Panc1 (cell line): ENCODE measurements at regions not wholly inside any gene's neighbourhood (a gene's known extent, or its start where the extent isn't known, plus 50 kb on each side); places are given as distances from the start of the nearest gene placed in this dataset.

Source experiments
- ATAC-seq: fragments of 200-7000 bp; cut with Tn5 transposase; 2 replicates; pipeline ENCODE4 v1.9.1; 2020; ENCODE audit warnings: mild to moderate bottlenecking, moderate library complexity
- BruUV-seq: library from RNA; stranded (reverse); fragments of 400-500 nt; replicated peaks from 2 replicates; lab custom pipeline; 2021; lab: Mats Ljungman, UMichigan
- CTCF ChIA-PET: fragments of 300-600 bp; sonication (Branson Sonifier 250); formaldehyde crosslinking; loops from one replicate; lab custom pipeline; 2022; ENCODE audit warnings: antibody characterized with exemption; lab: Charles Lee
- POLR2A ChIA-PET: fragments of 300-600 bp; sonication (Branson Sonifier 250); formaldehyde crosslinking; loops from one replicate; lab custom pipeline; 2022; ENCODE audit warnings: antibody characterized with exemption; lab: Charles Lee
- DNase-seq: peaks from one replicate; pipeline ENCODE4 v3.0.0-alpha.2; 2010; ENCODE audit warnings: low read depth, low spot score
- H3K27ac ChIP-seq: 2 replicates; pipeline ENCODE4 v1.5.1; 2011; ENCODE audit warnings: mild to moderate bottlenecking, low read length, inconsistent platforms
- H3K27me3 ChIP-seq: fragments of 200-500 bp; sonication (Bioruptor generic); 2 replicates; pipeline ENCODE4 v1.6.0; 2014; ENCODE audit warnings: low read length, inconsistent platforms; ENCODE audit not compliant: control insufficient read depth, insufficient read depth
- H3K36me3 ChIP-seq: fragments of 200-500 bp; sonication (Bioruptor generic); 2 replicates; pipeline ENCODE4 v1.5.1; 2014; ENCODE audit warnings: inconsistent platforms, mild to moderate bottlenecking, low read length, moderate library complexity; ENCODE audit not compliant: control insufficient read depth, insufficient read depth
- H3K4me1 ChIP-seq: 2 replicates; pipeline ENCODE4 v1.5.1; 2011; ENCODE audit warnings: inconsistent platforms, mild to moderate bottlenecking, low read length, moderate library complexity; ENCODE audit not compliant: control insufficient read depth, insufficient read depth
- H3K4me3 ChIP-seq, 2 experiments: 2 replicates each; pipeline ENCODE4 v1.5.1; 2011 to 2012; ENCODE audit warnings: low read depth in 2 of 2, low read length in 2 of 2, mild to moderate bottlenecking in 2 of 2, inconsistent platforms in 1 of 2, moderate library complexity in 1 of 2
- H3K9me3 ChIP-seq: fragments of 200-500 bp; sonication (Bioruptor generic); 2 replicates; pipeline ENCODE4 v1.5.1; 2014; ENCODE audit warnings: low read depth, mild to moderate bottlenecking, inconsistent platforms, low read length, moderate library complexity; ENCODE audit not compliant: control insufficient read depth, insufficient read depth
- POLR2AphosphoS5 ChIP-seq: IDR thresholded peaks from 2 replicates; pipeline ENCODE4 v1.6.1; 2012; ENCODE audit warnings: mild to moderate bottlenecking, low read depth, low read length, moderate library complexity
- SIN3A ChIP-seq: IDR thresholded peaks from 2 replicates; pipeline ENCODE4 v1.6.1; 2012; ENCODE audit warnings: low read depth, mild to moderate bottlenecking, low read length, moderate library complexity, borderline replicate concordance; ENCODE audit not compliant: insufficient read depth
- TCF7L2 ChIP-seq: IDR thresholded peaks from 2 replicates; pipeline ENCODE4 v1.6.1; 2011; ENCODE audit warnings: mild to moderate bottlenecking, low read depth, low read length, inconsistent platforms
- in situ Hi-C: cut with HindIII; loops from 2 replicates; pipeline ENCODE4 v1.10.0; 2016; ENCODE audit warnings: low sequenced_read_pairs, low pct_unique_long_range_greater_than_20kb
- intact Hi-C: fragments of 100-400 bp; cut with micrococcal nuclease; formaldehyde crosslinking; loops from one replicate; pipeline ENCODE4 v1.10.0; 2022; ENCODE audit not compliant: unreplicated experiment
- TF ChIP-seq, protein P1 (sequence below): fragments of 450-650 bp; IDR thresholded peaks from 2 replicates; pipeline ENCODE4 v1.5.1; 2017; ENCODE audit warnings: mild to moderate bottlenecking
- TF ChIP-seq, protein P2 (sequence below), 2 experiments: IDR thresholded peaks; 2 replicates each; pipeline ENCODE4 v1.6.1; 2011 to 2012; ENCODE audit warnings: low read depth in 2 of 2, control low read depth in 1 of 2, low read length in 1 of 2, mild to moderate bottlenecking in 1 of 2, moderate library complexity in 1 of 2; ENCODE audit not compliant: insufficient read depth in 1 of 2

DNA sequence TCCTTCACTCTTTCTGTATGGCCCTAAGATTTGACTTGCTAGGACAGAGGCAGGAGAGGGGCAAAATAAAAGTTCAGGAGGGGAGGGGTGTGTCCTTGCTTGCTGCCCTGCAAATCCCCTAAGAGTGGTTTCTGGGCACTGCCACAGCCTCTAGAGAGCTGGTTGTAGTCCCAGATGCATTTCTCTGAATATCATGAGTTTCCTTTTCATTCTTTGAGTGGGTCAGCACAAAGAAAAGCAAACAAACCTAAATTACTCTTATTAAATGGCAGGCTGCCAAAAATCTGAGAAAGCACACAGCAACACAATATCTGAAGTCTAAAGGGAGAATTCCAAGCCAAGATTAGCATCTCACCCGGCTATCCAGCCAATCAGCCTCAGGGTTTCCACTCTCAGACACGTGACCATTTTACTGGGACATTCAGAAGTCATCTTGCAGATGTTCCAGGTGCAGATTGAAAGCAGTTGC, 919.3 kb downstream of the TUSC7 start:
- in situ Hi-C loops (no loop called here), intact Hi-C loops (no loop called here)
- ChIA-PET POLR2A (no interaction called here), CTCF (no interaction called here)
- no peaks in the 10 kb centered on the region for H3K36me3 ChIP-seq
- H3K4me3 ChIP-seq: no peak overlapping the region
- BruUV-seq: no TSS peak
- no peak for ATAC-seq
- H3K9me3 ChIP-seq: no peaks in the 10 kb centered on the region
- H3K27me3 ChIP-seq: no peaks in the 10 kb centered on the region; the same call in 1 of the 2 replicates
- DNase-seq: no peak
- no peak overlapping the region for H3K27ac ChIP-seq
- TF ChIP-seq, protein P1, sequence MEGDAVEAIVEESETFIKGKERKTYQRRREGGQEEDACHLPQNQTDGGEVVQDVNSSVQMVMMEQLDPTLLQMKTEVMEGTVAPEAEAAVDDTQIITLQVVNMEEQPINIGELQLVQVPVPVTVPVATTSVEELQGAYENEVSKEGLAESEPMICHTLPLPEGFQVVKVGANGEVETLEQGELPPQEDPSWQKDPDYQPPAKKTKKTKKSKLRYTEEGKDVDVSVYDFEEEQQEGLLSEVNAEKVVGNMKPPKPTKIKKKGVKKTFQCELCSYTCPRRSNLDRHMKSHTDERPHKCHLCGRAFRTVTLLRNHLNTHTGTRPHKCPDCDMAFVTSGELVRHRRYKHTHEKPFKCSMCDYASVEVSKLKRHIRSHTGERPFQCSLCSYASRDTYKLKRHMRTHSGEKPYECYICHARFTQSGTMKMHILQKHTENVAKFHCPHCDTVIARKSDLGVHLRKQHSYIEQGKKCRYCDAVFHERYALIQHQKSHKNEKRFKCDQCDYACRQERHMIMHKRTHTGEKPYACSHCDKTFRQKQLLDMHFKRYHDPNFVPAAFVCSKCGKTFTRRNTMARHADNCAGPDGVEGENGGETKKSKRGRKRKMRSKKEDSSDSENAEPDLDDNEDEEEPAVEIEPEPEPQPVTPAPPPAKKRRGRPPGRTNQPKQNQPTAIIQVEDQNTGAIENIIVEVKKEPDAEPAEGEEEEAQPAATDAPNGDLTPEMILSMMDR: no peak
- TF ChIP-seq, protein P2, sequence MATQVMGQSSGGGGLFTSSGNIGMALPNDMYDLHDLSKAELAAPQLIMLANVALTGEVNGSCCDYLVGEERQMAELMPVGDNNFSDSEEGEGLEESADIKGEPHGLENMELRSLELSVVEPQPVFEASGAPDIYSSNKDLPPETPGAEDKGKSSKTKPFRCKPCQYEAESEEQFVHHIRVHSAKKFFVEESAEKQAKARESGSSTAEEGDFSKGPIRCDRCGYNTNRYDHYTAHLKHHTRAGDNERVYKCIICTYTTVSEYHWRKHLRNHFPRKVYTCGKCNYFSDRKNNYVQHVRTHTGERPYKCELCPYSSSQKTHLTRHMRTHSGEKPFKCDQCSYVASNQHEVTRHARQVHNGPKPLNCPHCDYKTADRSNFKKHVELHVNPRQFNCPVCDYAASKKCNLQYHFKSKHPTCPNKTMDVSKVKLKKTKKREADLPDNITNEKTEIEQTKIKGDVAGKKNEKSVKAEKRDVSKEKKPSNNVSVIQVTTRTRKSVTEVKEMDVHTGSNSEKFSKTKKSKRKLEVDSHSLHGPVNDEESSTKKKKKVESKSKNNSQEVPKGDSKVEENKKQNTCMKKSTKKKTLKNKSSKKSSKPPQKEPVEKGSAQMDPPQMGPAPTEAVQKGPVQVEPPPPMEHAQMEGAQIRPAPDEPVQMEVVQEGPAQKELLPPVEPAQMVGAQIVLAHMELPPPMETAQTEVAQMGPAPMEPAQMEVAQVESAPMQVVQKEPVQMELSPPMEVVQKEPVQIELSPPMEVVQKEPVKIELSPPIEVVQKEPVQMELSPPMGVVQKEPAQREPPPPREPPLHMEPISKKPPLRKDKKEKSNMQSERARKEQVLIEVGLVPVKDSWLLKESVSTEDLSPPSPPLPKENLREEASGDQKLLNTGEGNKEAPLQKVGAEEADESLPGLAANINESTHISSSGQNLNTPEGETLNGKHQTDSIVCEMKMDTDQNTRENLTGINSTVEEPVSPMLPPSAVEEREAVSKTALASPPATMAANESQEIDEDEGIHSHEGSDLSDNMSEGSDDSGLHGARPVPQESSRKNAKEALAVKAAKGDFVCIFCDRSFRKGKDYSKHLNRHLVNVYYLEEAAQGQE (IDR thresholded peaks at IDR 0.05; ENCODE audit: insufficient read depth in 1 of 2, low read depth in 2 of 2, low read length in 1 of 2): no peak
- TF ChIP-seq TCF7L2 (no peak), SIN3A (no peak), POLR2AphosphoS5 (no peak)
- no peaks in the 10 kb centered on the region for H3K4me1 ChIP-seq

DNA sequence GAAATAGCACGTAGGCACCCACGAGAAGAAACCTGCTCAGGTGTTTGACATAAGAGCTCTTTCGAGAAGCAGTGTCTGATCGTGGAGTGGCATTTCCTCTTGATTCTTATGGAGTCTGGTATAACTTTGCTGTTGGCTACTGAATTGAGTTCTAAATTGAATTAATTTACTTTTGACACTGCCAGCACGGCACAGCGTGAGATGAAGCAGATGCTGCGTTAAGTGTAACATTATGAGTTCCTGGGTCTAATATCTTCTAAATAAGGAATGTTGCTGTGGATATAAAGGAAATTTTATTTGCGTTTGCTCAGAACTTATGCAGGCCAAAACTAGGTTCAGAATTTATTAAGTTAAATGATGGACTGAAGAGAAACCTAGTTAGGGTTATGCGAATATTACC, 919.9 kb downstream of the TUSC7 start:
- no peak for ATAC-seq
- H3K4me3 ChIP-seq: no peak overlapping the region
- no peak overlapping the region for H3K27ac ChIP-seq
- H3K4me1 ChIP-seq: no peaks in the 10 kb centered on the region
- ChIA-PET POLR2A (no interaction called here), CTCF (no interaction called here)
- BruUV-seq: no TSS peak
- in situ Hi-C loops: no loop called here
- intact Hi-C loops: no loop called here
- DNase-seq: no peak
- no peaks in the 10 kb centered on the region; the same call in 1 of the 2 replicates for H3K27me3 ChIP-seq
- H3K9me3 ChIP-seq: no peaks in the 10 kb centered on the region
- TF ChIP-seq TCF7L2: no peak
- no peak for TF ChIP-seq SIN3A
- no peaks in the 10 kb centered on the region for H3K36me3 ChIP-seq

DNA sequence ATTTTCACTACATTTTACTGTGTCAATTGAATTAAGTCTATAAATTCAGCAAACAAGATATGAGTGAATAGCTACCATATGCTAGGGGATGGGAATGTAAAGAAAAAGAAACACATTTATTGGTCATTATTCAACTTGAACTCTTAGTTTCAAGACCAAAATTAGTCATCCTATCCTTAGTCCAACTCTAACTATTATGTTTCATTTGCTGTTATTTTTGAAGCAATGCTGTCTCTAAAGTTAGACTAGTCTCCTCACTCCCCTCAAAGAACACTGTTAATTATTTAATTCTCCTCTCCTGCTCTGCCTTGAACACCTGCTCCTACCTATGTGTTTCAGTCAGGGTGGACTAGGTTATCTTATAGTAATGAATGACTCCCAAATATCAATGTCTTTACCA, 920.9 kb downstream of the TUSC7 start:
- CTCF ChIA-PET: no interaction called here
- BruUV-seq: no TSS peak

More for the DNA sequence above, 920.9 kb downstream of the TUSC7 start:
- H3K27me3 ChIP-seq: no peaks in the 10 kb centered on the region
- ATAC-seq: no peak
- H3K27ac ChIP-seq: no peak overlapping the region
- no peak overlapping the region for H3K4me3 ChIP-seq
- H3K36me3 ChIP-seq: no peaks in the 10 kb centered on the region
- DNase-seq: no peak
- POLR2A ChIA-PET: no interaction called here
- intact Hi-C loops (no loop called here), in situ Hi-C loops (no loop called here)
- H3K9me3 ChIP-seq: no peaks in the 10 kb centered on the region
- no peaks in the 10 kb centered on the region for H3K4me1 ChIP-seq
- TF ChIP-seq, protein P1: no peak
- TF ChIP-seq TCF7L2 (no peak), SIN3A (no peak), POLR2AphosphoS5 (no peak)
- TF ChIP-seq, protein P2 (IDR thresholded peaks at IDR 0.05; ENCODE audit: insufficient read depth in 1 of 2, low read depth in 2 of 2, low read length in 1 of 2): no peak
